ENCODE measurements at regions not wholly inside any gene's neighbourhood (a gene's known extent, or its start where the extent isn't known, plus 50 kb on each side); places are given as distances from the start of the nearest gene placed in this dataset.
"Not testable (repeated sequence)": the region's sequence is repeated elsewhere in the genome, so short reads cannot be mapped to it uniquely, and the experiment has no call there.

- H3K4me1 ChIP-seq, result no peaks in the 10 kb centered on the region
- TF ChIP-seq POLR2A (IDR thresholded peaks at IDR 0.05) (no peak), CTCF (IDR thresholded peaks at IDR 0.05) (no peak), EP300 (IDR thresholded peaks at IDR 0.05) (no peak), POLR2AphosphoS5 (IDR thresholded peaks at IDR 0.05) (no peak)
- H3K4me3 ChIP-seq, result no peak overlapping the region
- H3K36me3 ChIP-seq, result no peaks in the 10 kb centered on the region
- intact Hi-C loops (cut with DNase I; ENCODE audit: low total_unique reads), result no loop called here
- no peak overlapping the region for H3K27ac ChIP-seq
- 16 to 27% (median 21%) methylated on average over 6 of the region's 6 CpGs for WGBS, 5 donors
- no peaks in the 10 kb centered on the region for H3K27me3 ChIP-seq
- H3K9me3 ChIP-seq, result peaks cover 0 to 2% (median under 1%) of the 10 kb centered on the region in 4 donors
- no peak for DNase-seq
Measured at GRCh38 chr20:6277661-6278240, 154.9 kb upstream of the FERMT1 start.

- DNase-seq; H3K9me3 ChIP-seq; H3K36me3 ChIP-seq; H3K4me1 ChIP-seq; H3K27me3 ChIP-seq; H3K27ac ChIP-seq; intact Hi-C loops (cut with DNase I; ENCODE audit: low total_unique reads); H3K4me3 ChIP-seq: not testable (repeated sequence)
Measured at GRCh38 chr20:6270404-6270803, 147.6 kb upstream of the FERMT1 start.

GRCh38 chr20:6269168-6269873 lies 146.5 kb upstream of the FERMT1 start:
- Histone ChIP-seq H3K27me3 (no peaks in the 10 kb centered on the region), H3K27ac (no peak overlapping the region), H3K9me3 (no peaks in the 10 kb centered on the region), H3K36me3 (no peaks in the 10 kb centered on the region), H3K4me3 (no peak overlapping the region), H3K4me1 (peaks cover 0 to 12% (median 4%) of the 10 kb centered on the region in 4 donors)
- TF ChIP-seq CTCF (IDR thresholded peaks at IDR 0.05) (no peak), POLR2AphosphoS5 (IDR thresholded peaks at IDR 0.05) (no peak), EP300 (IDR thresholded peaks at IDR 0.05) (no peak), POLR2A (IDR thresholded peaks at IDR 0.05) (no peak)
- WGBS, 5 donors, result 62 to 76% (median 67%) methylated on average over 8 of the region's 8 CpGs
- intact Hi-C loops (cut with DNase I; ENCODE audit: low total_unique reads), result no loop called here
- DNase-seq, result no peak

GRCh38 chr20:6265204-6265904 lies 142.5 kb upstream of the FERMT1 start:
- peak overlapping the region in 2 of 5 donors; percentile 60 to 62 for H3K27ac ChIP-seq
- TF ChIP-seq POLR2A (IDR thresholded peaks at IDR 0.05) (no peak), CTCF (IDR thresholded peaks at IDR 0.05) (peak in 3 of 7 experiments; percentile 14 to 39 (median 22))
- no peaks in the 10 kb centered on the region for H3K27me3 ChIP-seq
- no peaks in the 10 kb centered on the region for H3K36me3 ChIP-seq
- DNase-seq, result peak in 1 of 2 donors; percentile 71
- H3K4me1 ChIP-seq, result peaks cover 0 to 12% (median 4%) of the 10 kb centered on the region in 4 donors
- intact Hi-C loops (cut with DNase I; ENCODE audit: low total_unique reads), result no loop called here
- no peak overlapping the region for H3K4me3 ChIP-seq
- no peaks in the 10 kb centered on the region for H3K9me3 ChIP-seq
- WGBS, 5 donors, result 25 to 49% (median 33%) methylated on average over 10 of the region's 10 CpGs

- no peak for DNase-seq
- H3K27ac ChIP-seq, result no peak overlapping the region
- no peaks in the 10 kb centered on the region for H3K9me3 ChIP-seq
- TF ChIP-seq CTCF (IDR thresholded peaks at IDR 0.05), result no peak
- TF ChIP-seq EP300 (IDR thresholded peaks at IDR 0.05), result no peak
- no peak for TF ChIP-seq POLR2A (IDR thresholded peaks at IDR 0.05)
- no peak for TF ChIP-seq POLR2AphosphoS5 (IDR thresholded peaks at IDR 0.05)
- WGBS, 5 donors, result 65 to 84% (median 81%) methylated on average over 2 of the region's 2 CpGs
- H3K36me3 ChIP-seq, result no peaks in the 10 kb centered on the region
- no peaks in the 10 kb centered on the region for H3K4me1 ChIP-seq
- H3K27me3 ChIP-seq, result no peaks in the 10 kb centered on the region
- no peak overlapping the region for H3K4me3 ChIP-seq
- intact Hi-C loops (cut with DNase I; ENCODE audit: low total_unique reads), result no loop called here
Measured at GRCh38 chr20:6253396-6253795, 130.6 kb upstream of the FERMT1 start.
